ENCODE measurements at regions not wholly inside any gene's neighbourhood (a gene's known extent, or its start where the extent isn't known, plus 50 kb on each side); places are given as distances from the start of the nearest gene placed in this dataset.

DNA sequence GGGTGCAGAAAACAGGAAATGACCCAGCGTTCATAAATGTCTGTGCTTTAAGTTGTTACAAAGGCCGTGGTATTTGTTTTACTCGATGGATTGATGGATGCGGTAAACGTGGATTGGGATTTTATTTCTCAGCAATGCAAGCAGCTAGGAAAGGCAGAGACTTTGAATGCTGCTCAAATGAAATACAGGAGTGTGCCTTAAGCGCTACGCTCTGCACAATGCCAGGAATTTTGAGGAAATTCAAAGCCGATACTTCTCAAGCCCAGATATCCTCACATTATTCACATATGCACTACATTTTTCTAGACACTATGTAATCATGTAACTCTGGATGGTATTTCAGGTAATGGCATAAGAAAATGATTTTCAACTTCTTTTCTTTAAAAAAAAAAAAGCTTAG, 514.3 kb upstream of the ADARB2 start:
- TF ChIP-seq FOS (IDR thresholded peaks at IDR 0.05; ENCODE audit: low read depth, low read length) (no peak), RAD21 (IDR thresholded peaks at IDR 0.05; ENCODE audit: low read length) (no peak)
- TF ChIP-seq, protein P1, sequence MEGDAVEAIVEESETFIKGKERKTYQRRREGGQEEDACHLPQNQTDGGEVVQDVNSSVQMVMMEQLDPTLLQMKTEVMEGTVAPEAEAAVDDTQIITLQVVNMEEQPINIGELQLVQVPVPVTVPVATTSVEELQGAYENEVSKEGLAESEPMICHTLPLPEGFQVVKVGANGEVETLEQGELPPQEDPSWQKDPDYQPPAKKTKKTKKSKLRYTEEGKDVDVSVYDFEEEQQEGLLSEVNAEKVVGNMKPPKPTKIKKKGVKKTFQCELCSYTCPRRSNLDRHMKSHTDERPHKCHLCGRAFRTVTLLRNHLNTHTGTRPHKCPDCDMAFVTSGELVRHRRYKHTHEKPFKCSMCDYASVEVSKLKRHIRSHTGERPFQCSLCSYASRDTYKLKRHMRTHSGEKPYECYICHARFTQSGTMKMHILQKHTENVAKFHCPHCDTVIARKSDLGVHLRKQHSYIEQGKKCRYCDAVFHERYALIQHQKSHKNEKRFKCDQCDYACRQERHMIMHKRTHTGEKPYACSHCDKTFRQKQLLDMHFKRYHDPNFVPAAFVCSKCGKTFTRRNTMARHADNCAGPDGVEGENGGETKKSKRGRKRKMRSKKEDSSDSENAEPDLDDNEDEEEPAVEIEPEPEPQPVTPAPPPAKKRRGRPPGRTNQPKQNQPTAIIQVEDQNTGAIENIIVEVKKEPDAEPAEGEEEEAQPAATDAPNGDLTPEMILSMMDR (conservative IDR thresholded peaks at IDR 0.05; ENCODE audit: low read depth, low read length), result no peak
